Coronary artery (tissue), 2 donors: ENCODE measurements at regions not wholly inside any gene's neighbourhood (a gene's known extent, or its start where the extent isn't known, plus 50 kb on each side); places are given as distances from the start of the nearest gene placed in this dataset.

Experiments used
- DNase-seq: peaks from one replicate; pipeline ENCODE4 v3.0.0-alpha.2; 2017; ENCODE audit warnings: low spot score
- H3K27ac ChIP-seq, 2 donors: fragments of 200-600 bp; sonication (generic); one replicate each; pipeline ENCODE4 v1.5.1; 2016 to 2019
- H3K4me3 ChIP-seq: fragments of 200-600 bp; sonication (generic); 2 replicates; pipeline ENCODE4 v1.5.1; 2016; ENCODE audit warnings: mild to moderate bottlenecking, moderate library complexity
- TF ChIP-seq, protein P1 (sequence below): fragments of 200-600 bp; sonication (generic); IDR thresholded peaks from one replicate; pipeline ENCODE4 v1.5.1; 2019; ENCODE audit warnings: antibody characterized with exemption

DNA sequence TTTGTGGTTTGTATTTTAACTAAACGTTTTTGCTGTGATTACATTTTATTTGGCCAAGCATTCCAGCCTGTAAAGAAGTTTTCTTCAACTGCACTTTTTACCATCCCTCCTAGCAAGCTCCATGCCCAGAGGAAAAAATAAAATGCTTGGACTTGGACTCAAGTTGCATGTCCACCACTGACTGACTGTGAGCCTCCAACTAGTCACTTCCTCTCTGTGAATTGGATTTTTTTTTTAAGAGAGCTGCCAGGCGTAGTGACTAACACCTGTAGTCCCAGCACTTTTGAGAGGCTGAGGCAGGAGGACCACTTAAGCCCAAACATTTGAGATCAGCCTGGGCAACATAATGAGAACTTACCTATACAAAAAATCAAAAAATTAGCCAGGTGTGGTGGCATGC, 1185.2 kb upstream of the PIK3C3 start:
- Histone ChIP-seq H3K4me3 (no peak overlapping the region), H3K27ac (no peak overlapping the region)
- no peak for DNase-seq
- TF ChIP-seq, protein P1, sequence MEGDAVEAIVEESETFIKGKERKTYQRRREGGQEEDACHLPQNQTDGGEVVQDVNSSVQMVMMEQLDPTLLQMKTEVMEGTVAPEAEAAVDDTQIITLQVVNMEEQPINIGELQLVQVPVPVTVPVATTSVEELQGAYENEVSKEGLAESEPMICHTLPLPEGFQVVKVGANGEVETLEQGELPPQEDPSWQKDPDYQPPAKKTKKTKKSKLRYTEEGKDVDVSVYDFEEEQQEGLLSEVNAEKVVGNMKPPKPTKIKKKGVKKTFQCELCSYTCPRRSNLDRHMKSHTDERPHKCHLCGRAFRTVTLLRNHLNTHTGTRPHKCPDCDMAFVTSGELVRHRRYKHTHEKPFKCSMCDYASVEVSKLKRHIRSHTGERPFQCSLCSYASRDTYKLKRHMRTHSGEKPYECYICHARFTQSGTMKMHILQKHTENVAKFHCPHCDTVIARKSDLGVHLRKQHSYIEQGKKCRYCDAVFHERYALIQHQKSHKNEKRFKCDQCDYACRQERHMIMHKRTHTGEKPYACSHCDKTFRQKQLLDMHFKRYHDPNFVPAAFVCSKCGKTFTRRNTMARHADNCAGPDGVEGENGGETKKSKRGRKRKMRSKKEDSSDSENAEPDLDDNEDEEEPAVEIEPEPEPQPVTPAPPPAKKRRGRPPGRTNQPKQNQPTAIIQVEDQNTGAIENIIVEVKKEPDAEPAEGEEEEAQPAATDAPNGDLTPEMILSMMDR, result no peak

DNA sequence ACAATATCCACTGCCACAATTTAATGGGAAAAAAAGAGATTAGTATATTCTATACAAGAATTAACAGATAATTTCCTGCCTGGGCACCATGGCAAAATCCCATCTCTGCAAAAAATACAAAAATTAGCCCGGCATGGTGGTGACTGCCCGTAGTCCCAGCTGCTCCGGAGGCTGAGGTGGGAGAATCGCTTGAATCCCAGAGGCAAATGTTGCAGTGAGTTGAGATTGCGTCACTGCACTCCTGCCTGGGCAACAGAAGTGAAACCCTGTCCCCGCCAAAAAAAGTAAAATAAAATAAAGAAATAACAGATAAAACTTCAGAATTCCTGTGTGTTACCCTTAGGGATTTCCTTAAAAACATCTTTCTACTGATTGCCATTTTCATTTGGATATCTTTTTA, 1194.8 kb upstream of the PIK3C3 start:
- DNase-seq, result no peak
- Histone ChIP-seq H3K4me3 (no peak overlapping the region), H3K27ac (no peak overlapping the region)
- TF ChIP-seq, protein P1, result no peak

DNA sequence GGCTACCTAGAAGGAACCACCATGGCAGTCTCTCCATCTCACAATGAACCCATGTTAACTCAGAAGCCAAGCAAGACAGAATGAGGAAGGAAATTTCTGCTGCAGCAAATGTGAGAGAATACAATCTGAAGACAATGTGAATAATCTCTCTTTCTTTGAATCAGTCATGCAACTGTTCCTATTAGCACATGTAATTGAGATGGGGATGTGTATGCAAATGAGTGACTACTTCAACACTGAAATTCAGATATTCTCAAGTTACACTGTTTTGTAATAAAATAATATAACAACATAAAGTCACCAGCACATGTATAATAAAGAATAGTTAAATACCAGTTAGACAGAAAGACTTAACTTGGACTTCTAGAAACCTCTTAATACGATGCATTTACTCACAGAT, 1200.6 kb upstream of the PIK3C3 start:
- TF ChIP-seq, protein P1, result no peak
- Histone ChIP-seq H3K27ac (no peak overlapping the region), H3K4me3 (no peak overlapping the region)
- DNase-seq, result no peak

DNA sequence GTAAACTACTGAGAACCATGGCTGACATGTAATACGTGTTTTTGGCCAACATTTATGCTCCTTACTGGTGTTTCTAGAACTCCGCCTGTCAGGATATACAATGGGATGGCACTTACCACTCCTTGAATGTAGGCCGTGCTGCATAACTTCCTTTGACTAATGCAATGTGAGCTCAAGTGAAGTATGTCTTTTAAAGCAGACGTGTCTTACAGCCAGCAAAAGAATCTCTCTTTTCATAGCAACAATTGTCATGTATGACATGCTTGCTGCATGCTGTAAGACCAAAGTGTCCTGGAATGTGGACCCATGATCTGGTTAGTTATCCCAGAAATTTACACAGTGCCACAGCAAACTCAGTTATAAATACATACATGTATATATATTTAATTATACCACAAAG, 1202.7 kb upstream of the PIK3C3 start:
- DNase-seq, result no peak
- TF ChIP-seq, protein P1, result no peak
- H3K27ac ChIP-seq, result no peak overlapping the region
- no peak overlapping the region for H3K4me3 ChIP-seq

DNA sequence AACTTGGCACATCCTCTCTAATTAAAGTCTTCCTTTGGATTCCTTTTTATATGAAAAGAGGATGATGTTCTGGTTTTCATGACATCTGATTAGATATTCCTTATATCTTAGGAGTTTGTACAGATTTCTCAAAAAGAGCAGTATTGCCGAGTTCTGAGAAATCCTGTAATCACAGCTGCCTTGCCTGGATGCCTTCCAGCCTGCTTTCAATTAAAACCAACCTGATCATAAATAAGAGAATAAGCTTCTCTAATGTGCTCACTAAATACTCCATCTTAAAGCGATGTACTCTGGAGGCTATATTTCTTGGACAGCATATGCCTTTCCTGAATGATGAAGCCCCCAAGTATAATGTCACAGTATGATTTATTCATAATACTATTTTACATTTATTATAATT, 1203.8 kb upstream of the PIK3C3 start:
- Histone ChIP-seq H3K4me3 (no peak overlapping the region), H3K27ac (no peak overlapping the region)
- TF ChIP-seq, protein P1, result no peak
- no peak for DNase-seq

DNA sequence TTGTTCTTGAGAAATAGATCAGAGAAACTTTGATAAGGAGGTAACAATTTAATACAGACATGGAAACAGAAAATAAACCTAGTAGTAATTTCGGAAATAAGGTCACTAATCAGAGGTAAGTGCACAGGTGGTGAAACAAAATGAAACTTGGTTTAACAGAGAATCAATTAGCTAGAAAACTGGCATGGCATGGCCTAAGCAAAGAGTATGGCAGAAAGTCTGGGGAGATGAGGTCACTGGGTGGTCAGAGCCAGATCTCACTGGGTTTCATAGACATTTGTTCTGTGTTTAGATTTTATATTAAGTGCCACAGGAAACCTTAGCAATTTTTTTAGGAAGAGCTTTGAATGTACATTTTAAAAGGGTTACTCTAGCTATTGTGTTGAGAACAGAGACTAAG, 1216.0 kb upstream of the PIK3C3 start:
- DNase-seq, result no peak
- TF ChIP-seq, protein P1, result no peak
- H3K4me3 ChIP-seq, result no peak overlapping the region

DNA sequence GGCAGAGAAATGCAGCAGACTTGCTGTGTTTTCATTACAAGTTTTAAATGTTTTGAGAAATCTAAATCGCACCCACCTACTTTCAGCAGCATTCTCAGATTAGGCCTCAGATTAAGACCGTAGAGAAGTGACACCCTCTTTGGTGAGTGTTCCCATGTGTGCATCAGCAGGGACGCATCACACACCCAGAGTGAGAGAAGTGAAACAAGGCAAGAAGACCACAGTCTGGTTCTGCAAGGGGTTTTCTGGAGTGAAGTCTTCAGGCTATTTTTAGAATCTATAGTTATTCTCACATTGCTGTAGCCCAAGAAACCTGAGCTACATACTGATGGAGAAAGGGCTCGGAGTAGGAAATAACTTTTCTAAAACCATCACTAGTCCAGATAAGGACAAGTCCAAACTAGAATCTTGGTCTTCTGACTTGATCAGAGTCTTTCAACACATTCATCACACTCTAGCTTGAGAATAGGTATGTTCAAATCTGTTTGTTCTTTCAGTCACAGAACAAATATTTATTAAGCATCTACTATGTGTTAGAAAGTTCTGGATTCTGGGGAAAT, 1216.6 kb upstream of the PIK3C3 start:
- H3K27ac ChIP-seq, result no peak overlapping the region
- TF ChIP-seq, protein P1, result no peak
- no peak overlapping the region for H3K4me3 ChIP-seq
- DNase-seq, result no peak

More for the DNA sequence above, 1216.0 kb upstream of the PIK3C3 start:
- H3K27ac ChIP-seq, result no peak overlapping the region
